NCI-H748 (cell line): ENCODE measurements at regions not wholly inside any gene's neighbourhood (a gene's known extent, or its start where the extent isn't known, plus 50 kb on each side); places are given as distances from the start of the nearest gene placed in this dataset.

Experiments
- DNase-seq: peaks from one replicate; lab custom pipeline; 2025; ENCODE audit not compliant: unreplicated experiment; lab: John Stamatoyannopoulos, UW

GRCh38 chr10:43981232-43981631 lies 332.6 kb upstream of the ZNF32 start:
- DNase-seq: no peak

- no peak for DNase-seq
These were observed 332.0 kb upstream of the ZNF32 start for GRCh38 chr10:43980715-43981114.

DNA sequence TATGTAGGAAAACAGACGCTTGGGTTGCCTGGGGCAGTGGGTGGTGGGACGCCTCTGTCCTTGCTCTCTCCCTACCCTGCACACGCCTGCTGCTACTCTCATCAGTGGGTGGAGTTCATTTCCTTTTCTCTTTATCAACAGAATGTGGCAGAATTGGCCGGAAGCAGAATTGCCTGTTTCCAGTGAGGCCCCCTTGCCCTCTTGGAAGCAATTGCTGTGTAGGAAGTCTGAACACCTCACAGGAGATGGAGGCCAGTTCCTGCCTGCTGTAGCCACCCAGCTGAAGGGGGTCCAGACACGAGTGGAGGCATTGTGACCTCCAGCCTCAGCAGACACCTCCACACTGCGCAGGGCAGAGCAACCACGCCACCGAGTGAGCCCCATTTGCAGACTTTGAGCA lies 331.6 kb upstream of the ZNF32 start:
- peak; percentile 6 for DNase-seq

- DNase-seq: no peak
These were observed 330.9 kb upstream of the ZNF32 start for GRCh38 chr10:43979551-43979950.

- DNase-seq: no peak
These were observed 330.3 kb upstream of the ZNF32 start for GRCh38 chr10:43978936-43979335.

- no peak for DNase-seq
These were observed 329.4 kb upstream of the ZNF32 start for GRCh38 chr10:43978091-43978490.

GRCh38 chr10:43976292-43976691 lies 327.6 kb upstream of the ZNF32 start:
- DNase-seq: no peak

- no peak for DNase-seq
These were observed 325.1 kb upstream of the ZNF32 start for GRCh38 chr10:43973801-43974200.

DNA sequence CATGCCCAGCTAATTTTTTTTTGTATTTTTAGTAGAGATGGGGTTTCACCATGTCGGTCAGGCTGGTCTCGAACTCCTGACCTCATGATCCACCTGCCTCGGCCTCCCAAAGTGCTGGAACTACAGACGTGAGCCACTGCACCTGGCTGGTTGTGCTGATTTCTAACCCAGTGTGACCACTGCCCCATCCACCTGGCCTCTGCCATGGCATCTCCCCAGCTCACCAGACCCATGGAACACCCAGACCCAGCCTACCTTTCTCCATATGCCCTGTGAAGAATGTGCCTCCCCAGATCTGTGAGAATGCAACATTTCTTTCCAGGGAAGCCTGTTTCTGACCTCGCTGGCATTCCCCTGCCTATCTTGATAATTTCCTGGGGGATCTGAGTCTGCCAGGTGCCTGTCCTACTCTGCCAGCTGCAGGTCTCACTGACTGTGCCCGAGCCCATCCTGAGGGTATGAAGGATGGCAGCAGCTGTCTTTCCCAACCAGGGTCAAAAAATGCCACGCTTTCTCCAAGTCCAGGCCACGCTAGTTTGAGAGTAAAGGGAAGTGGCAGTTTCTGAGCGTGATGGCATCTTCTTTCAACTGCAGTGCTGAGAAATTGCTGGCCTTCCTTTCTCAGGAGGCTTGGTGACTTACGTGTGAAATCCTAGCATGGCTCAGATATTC lies 324.4 kb upstream of the ZNF32 start:
- no peak for DNase-seq

- no peak for DNase-seq
These were observed 323.3 kb upstream of the ZNF32 start for GRCh38 chr10:43971981-43972380.

DNA sequence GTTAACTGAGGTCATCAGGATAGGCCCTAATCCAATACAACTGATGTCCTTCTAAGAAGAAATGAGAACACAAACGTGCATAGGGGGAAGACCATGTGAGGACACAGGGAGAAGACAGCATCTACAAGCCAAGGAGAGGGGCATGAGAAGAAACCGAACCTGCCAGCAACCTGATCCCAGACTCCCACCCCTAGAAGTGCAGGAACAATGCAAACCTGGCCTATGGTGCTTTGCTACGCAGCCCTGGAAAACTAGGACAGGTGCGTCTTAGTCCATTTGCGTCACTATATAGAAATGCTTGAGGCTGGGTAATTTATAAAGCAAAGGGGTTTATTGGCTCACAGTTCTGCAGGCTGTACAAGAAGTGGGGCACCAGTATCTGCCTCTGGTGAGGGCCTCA lies 322.6 kb upstream of the ZNF32 start:
- no peak for DNase-seq

- DNase-seq: no peak
These were observed 322.0 kb upstream of the ZNF32 start for GRCh38 chr10:43970717-43971116.

GRCh38 chr10:43970018-43970698 lies 321.5 kb upstream of the ZNF32 start:
- DNase-seq: no peak

DNA sequence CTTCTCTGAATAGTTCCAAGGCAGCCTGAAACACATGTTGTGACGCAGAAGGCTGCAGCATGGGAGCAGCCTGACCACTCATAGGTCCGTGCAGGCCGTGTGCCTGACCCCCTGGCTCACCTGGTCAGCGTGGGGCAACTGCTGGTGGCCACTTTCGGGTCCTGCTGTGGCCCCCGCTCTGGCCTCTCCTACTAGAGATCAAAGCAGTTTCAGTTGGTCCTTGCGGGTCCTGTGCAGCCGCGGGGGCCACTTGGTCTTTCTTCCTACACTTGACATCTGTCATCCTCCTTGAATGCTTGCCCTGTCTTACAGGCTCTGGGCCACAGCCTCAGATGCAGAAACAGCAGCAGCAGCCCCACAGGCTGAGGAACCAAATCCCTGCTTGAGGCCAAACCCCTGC lies 320.8 kb upstream of the ZNF32 start:
- DNase-seq: no peak

GRCh38 chr10:43968961-43969360 lies 320.3 kb upstream of the ZNF32 start:
- no peak for DNase-seq

DNA sequence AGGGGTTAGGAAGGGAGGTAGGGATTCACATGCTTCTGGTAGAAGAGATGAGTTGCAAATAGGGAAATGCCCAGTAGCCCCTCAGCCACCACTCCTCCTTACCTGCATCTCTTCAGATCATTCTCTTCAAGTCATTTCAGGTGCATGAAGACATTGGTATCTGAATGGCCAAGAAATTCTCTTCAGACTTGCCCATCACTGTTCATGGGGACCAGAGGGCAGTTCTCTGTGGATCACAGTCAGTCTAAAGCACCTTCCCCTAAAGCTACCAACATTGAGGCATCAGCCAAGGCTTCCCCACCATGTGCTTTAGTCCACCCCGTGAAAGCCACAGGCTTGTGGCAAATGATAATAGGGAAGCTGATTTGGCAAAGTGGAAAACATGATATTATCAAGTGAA lies 319.4 kb upstream of the ZNF32 start:
- no peak for DNase-seq

DNA sequence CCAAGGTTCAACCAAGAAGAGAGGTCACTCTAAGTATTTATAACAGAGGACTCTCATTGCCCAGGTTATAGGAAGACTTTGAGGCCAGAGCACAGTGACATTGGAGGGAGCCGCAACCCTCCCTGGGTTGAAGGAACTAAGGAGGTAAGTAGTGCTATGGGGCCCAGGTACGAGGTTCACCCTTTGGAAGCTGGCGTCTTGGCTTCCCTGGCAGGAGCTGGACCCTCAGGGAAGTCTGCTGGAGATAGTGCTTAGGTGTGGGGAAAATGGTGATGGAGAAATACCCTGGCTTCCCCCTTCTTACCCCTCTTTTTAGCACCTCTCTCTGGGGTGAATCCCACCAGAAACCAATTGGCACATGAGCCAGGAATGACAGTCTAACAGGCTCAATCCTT lies 317.9 kb upstream of the ZNF32 start:
- no peak for DNase-seq

DNA sequence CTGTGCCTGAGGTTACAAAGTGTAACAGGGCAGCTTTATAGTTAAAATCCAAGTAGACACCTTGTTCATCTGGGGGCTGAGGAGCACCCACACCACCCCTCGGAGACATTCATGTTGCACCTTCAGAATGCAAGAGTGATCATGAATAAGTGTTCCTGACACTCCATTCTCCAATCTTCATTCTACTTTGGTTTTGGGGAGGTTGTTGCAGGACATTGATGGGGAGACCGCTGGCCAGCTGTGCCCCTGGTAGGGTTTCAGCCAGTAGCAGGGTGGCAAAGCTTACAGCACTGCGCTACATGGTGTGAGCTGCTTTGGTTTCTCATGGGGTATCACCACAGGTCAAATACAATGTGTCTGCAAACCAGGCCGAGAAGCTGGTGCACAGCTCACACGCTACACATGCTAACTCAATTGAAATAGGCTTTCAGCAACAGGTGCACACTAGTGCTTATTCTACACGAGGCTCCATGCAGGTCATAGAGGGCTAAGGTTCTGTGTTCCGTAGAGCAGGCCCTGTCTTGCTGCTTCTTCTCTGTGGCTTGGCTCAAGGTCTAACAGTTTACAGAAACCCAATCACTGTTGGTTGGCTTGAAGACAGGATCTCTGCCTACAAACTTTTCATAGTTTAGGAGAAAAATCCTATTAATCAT lies 317.4 kb upstream of the ZNF32 start:
- no peak for DNase-seq

GRCh38 chr10:43965033-43965917 lies 316.6 kb upstream of the ZNF32 start:
- no peak for DNase-seq

DNA sequence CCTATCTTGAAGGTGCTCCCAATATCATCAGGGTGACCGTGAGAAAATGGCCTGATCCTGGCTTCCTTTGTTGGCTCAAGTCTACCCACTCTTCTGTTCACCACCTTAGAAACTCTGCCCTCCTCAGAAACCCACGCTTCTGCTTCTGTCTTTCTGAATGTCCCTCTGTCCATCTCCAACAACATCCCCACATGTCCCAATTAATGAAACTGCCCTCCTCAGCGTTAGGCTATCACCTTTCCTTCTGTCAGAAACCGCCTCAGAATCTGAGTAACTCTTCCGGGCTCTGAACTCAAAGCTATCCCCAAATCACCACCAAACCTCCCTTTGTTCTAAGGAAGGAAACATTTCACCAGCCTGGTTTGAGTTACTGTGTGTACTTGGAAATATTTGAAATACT lies 315.8 kb upstream of the ZNF32 start:
- DNase-seq: no peak

DNA sequence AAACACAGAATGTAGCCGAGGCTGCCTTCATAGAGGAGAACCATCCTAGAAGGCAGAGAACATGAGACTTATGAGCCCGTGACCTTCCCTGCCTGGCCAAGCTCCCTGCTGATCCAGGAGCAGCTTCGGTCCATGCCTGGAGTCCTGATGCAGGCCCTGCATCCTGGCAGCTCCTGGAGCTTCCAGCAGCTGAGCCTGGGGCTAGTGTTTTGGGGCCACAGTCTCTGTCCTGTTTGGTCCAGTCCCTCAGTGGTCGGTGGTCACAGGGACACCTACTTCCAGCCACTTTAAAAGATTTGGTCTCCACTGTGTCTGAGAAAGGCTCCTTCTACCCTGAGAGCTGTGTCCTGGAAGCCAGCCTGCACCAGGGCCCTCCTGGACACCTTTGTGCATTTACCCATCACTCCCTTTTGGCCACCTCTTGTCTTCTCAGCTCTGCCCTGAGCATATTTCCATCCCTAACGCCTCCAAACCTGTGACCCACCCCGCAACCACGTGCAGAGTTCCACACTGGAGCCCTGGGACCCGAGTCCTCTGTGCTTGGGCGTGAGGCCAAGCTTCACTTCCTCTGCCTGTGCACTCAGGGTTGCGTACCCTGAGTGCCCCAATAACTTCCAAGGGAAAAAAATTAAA lies 315.2 kb upstream of the ZNF32 start:
- no peak for DNase-seq
